ENCODE measurements at regions not wholly inside any gene's neighbourhood (a gene's known extent, or its start where the extent isn't known, plus 50 kb on each side); places are given as distances from the start of the nearest gene placed in this dataset.

- no peak for DNase-seq (ENCODE audit: low read depth)
- no peak overlapping the region for H3K4me3 ChIP-seq (ENCODE audit: low read depth, low read length)
- TF ChIP-seq CTCF (IDR thresholded peaks at IDR 0.05; ENCODE audit: insufficient read depth, low read length) = no peak
These were observed 250.5 kb downstream of the UTRN start for GRCh38 chr6:144535630-144536029.

- no peak for TF ChIP-seq CTCF (IDR thresholded peaks at IDR 0.05; ENCODE audit: insufficient read depth, low read length)
- H3K4me3 ChIP-seq (ENCODE audit: low read depth, low read length) = no peak overlapping the region
- DNase-seq (ENCODE audit: low read depth) = no peak
These were observed 250.9 kb downstream of the UTRN start for GRCh38 chr6:144536079-144536478.

- DNase-seq (ENCODE audit: low read depth) = peak; percentile 18
These were observed 258.1 kb downstream of the UTRN start for GRCh38 chr6:144543006-144543871.

DNA sequence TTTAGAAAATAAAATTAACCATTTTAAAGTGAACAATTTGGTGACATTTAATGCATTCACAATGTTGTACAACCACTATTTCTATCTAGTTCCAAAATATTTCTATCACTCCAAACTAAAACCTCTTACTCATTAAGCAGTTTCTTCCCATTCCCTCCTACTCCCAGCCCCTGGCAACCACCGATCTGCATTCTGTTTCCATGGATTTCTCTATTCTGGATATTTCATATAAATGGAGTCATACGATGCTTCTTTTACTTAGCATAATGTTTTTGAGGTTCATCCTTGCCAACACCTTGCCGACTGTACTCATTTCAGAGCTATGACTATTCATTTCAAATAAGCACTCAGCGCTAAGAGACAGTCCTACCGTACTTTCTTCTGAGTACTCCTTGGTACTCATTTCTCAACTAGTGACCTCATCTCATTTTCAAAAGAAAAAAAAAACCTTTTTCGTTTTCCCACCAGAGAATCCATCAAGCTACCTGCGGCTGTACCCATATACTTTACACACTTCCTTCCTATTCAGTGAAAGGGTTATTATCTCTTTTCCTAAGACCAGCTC lies 259.2 kb downstream of the UTRN start:
- no peak overlapping the region for H3K4me3 ChIP-seq (ENCODE audit: low read depth, low read length)
- TF ChIP-seq CTCF (IDR thresholded peaks at IDR 0.05; ENCODE audit: insufficient read depth, low read length) = no peak
- no peak for DNase-seq (ENCODE audit: low read depth)

More at GRCh38 chr6:144543006-144543871, 258.1 kb downstream of the UTRN start:
- no peak overlapping the region for H3K4me3 ChIP-seq (ENCODE audit: low read depth, low read length)
- no peak for TF ChIP-seq CTCF (IDR thresholded peaks at IDR 0.05; ENCODE audit: insufficient read depth, low read length)

DNA sequence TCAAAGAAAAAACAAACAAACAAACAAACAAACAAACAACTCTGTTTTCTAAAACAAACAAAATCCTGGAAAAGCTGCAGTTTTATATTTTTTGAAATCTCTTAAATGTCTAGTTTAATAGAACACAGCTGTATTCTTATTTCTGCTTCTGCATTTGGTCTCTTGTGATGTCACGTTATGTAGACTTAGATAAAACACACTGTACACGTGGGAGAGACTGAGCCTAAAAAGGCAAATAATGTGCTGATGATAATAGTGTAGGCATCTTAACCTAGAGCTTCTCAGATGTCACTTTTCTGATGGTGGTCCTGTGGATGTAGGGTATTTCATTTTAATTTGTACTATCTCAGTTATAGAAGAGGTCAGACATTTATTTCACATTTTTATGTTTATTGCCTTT lies 261.7 kb downstream of the UTRN start:
- no peak for DNase-seq (ENCODE audit: low read depth)
- TF ChIP-seq CTCF (IDR thresholded peaks at IDR 0.05; ENCODE audit: insufficient read depth, low read length) = no peak
- H3K4me3 ChIP-seq (ENCODE audit: low read depth, low read length) = no peak overlapping the region

- no peak for TF ChIP-seq CTCF (IDR thresholded peaks at IDR 0.05; ENCODE audit: insufficient read depth, low read length)
- no peak for DNase-seq (ENCODE audit: low read depth)
- H3K4me3 ChIP-seq (ENCODE audit: low read depth, low read length) = no peak overlapping the region
These were observed 262.3 kb downstream of the UTRN start for GRCh38 chr6:144547409-144547808.

Measured in fibroblast of the aortic adventitia (primary cell).